H9 (cell line): ENCODE measurements at regions not wholly inside any gene's neighbourhood (a gene's known extent, or its start where the extent isn't known, plus 50 kb on each side); places are given as distances from the start of the nearest gene placed in this dataset.
"Not testable (repeated sequence)": the region's sequence is repeated elsewhere in the genome, so short reads cannot be mapped to it uniquely, and the experiment has no call there.

Experiments
- DNase-seq: peaks from one replicate; pipeline ENCODE4 v3.0.0-alpha.2; 2017
- H2AFZ ChIP-seq: one replicate; pipeline ENCODE4 v1.6.1; 2013; ENCODE audit warnings: mild to moderate bottlenecking, low read length, control low read depth, moderate library complexity
- H2AK5ac ChIP-seq: 2 replicates; pipeline ENCODE4 v1.6.1; 2013; ENCODE audit warnings: low read length, control low read depth, mixed read lengths; ENCODE audit not compliant: insufficient read length
- H2BK120ac ChIP-seq: one replicate; pipeline ENCODE4 v1.6.1; 2013; ENCODE audit warnings: low read depth, mild to moderate bottlenecking, low read length, control low read depth, inconsistent platforms; ENCODE audit not compliant: poor library complexity, severe bottlenecking
- H2BK12ac ChIP-seq: 2 replicates; pipeline ENCODE4 v1.6.1; 2013; ENCODE audit warnings: low read length, control low read depth, mixed read lengths, low read depth; ENCODE audit not compliant: insufficient read length
- H2BK15ac ChIP-seq: 2 replicates; pipeline ENCODE4 v1.6.1; 2013; ENCODE audit warnings: low read depth, low read length, control low read depth
- H2BK20ac ChIP-seq: one replicate; pipeline ENCODE4 v1.6.1; 2013; ENCODE audit warnings: low read depth, mild to moderate bottlenecking, low read length, control low read depth, inconsistent platforms; ENCODE audit not compliant: poor library complexity, severe bottlenecking
- H2BK5ac ChIP-seq: 2 replicates; pipeline ENCODE4 v1.6.1; 2013; ENCODE audit warnings: low read length, control low read depth, mixed read lengths; ENCODE audit not compliant: insufficient read length
- H3K14ac ChIP-seq: 2 replicates; pipeline ENCODE4 v1.6.1; 2013; ENCODE audit warnings: low read length, control low read depth; ENCODE audit not compliant: insufficient read depth
- H3K18ac ChIP-seq: 2 replicates; pipeline ENCODE4 v1.6.1; 2013; ENCODE audit warnings: low read depth, mild to moderate bottlenecking, mixed read lengths, low read length, control low read depth; ENCODE audit not compliant: insufficient read length
- H3K23ac ChIP-seq: 2 replicates; pipeline ENCODE4 v1.6.1; 2013; ENCODE audit warnings: low read length, control low read depth, mixed read lengths, low read depth; ENCODE audit not compliant: insufficient read length
- H3K23me2 ChIP-seq: 2 replicates; pipeline ENCODE4 v1.6.1; 2013; ENCODE audit warnings: low read depth, mild to moderate bottlenecking, mixed read lengths, low read length, control low read depth; ENCODE audit not compliant: insufficient read length, poor library complexity, severe bottlenecking
- H3K27ac ChIP-seq: 2 replicates; pipeline ENCODE4 v1.5.1; 2013; ENCODE audit warnings: low read length, control low read depth, mixed read lengths, low read depth; ENCODE audit not compliant: insufficient read length
- H3K27me3 ChIP-seq: 2 replicates; pipeline ENCODE4 v1.6.1; 2013; ENCODE audit warnings: low read length, control low read depth, inconsistent platforms; ENCODE audit not compliant: insufficient read depth
- H3K4ac ChIP-seq: 2 replicates; pipeline ENCODE4 v1.6.1; 2013; ENCODE audit warnings: low read depth, mild to moderate bottlenecking, control low read depth, inconsistent platforms, low read length, moderate library complexity
- H3K4me1 ChIP-seq: 2 replicates; pipeline ENCODE4 v1.6.1; 2013; ENCODE audit warnings: low read length, control low read depth, inconsistent platforms; ENCODE audit not compliant: insufficient read depth
- H3K4me2 ChIP-seq: 2 replicates; pipeline ENCODE4 v1.6.1; 2013; ENCODE audit warnings: low read length, control low read depth, mixed read lengths; ENCODE audit not compliant: insufficient read length, insufficient read depth
- H3K56ac ChIP-seq: 2 replicates; pipeline ENCODE4 v1.6.1; 2013; ENCODE audit warnings: low read depth, mild to moderate bottlenecking, mixed read lengths, low read length, control low read depth; ENCODE audit not compliant: insufficient read length
- H3K79me1 ChIP-seq: 2 replicates; pipeline ENCODE4 v1.6.1; 2013; ENCODE audit warnings: low read depth, mild to moderate bottlenecking, moderate library complexity, low read length, control low read depth, inconsistent platforms; ENCODE audit not compliant: insufficient read depth, poor library complexity, severe bottlenecking
- H3K79me2 ChIP-seq: 2 replicates; pipeline ENCODE4 v1.6.1; 2013; ENCODE audit warnings: low read length, control low read depth, inconsistent platforms; ENCODE audit not compliant: insufficient read depth
- H3K9ac ChIP-seq: 2 replicates; pipeline ENCODE4 v1.6.1; 2013; ENCODE audit warnings: low read length, control low read depth, mixed read lengths; ENCODE audit not compliant: insufficient read length; ENCODE audit errors: extremely low read depth
- H3K9me3 ChIP-seq: one replicate; pipeline ENCODE4 v1.6.1; 2013; ENCODE audit warnings: low read depth, low read length, inconsistent platforms; ENCODE audit not compliant: control insufficient read depth
- H3T11ph ChIP-seq: one replicate; pipeline ENCODE4 v1.6.1; 2013; ENCODE audit warnings: mild to moderate bottlenecking, low read length, control low read depth, inconsistent platforms
- H4K20me1 ChIP-seq: one replicate; pipeline ENCODE4 v1.6.1; 2013; ENCODE audit not compliant: control insufficient read depth, insufficient read length, insufficient read depth
- H4K5ac ChIP-seq: 2 replicates; pipeline ENCODE4 v1.6.1; 2013; ENCODE audit warnings: low read depth, mild to moderate bottlenecking, mixed read lengths, low read length, control low read depth; ENCODE audit not compliant: insufficient read length
- H4K8ac ChIP-seq: replicated peaks from 2 replicates; pipeline ENCODE4 v1.6.1; 2013; ENCODE audit warnings: low read length, control low read depth, mixed read lengths, low read depth; ENCODE audit not compliant: insufficient read length
- H4K91ac ChIP-seq: 2 replicates; pipeline ENCODE4 v1.6.1; 2013; ENCODE audit warnings: low read depth, mild to moderate bottlenecking, moderate library complexity, mixed read lengths, low read length, control low read depth; ENCODE audit not compliant: insufficient read length
- H3K27ac Mint-ChIP-seq, 3 experiments: 2 replicates in 2 of 3; 3 replicates in 1 of 3; pipeline ENCODE4 v1.8.0; 2020 to 2021; ENCODE audit warnings: mixed read lengths in 3 of 3, mild to moderate bottlenecking in 1 of 3, moderate library complexity in 1 of 3
- H3K27me3 Mint-ChIP-seq: 2 replicates; pipeline ENCODE4 v1.8.0; 2021; ENCODE audit warnings: low read depth, mild to moderate bottlenecking, moderate library complexity, mixed read lengths
- H3K36me3 Mint-ChIP-seq, 3 experiments: 2 replicates in 2 of 3; 3 replicates in 1 of 3; pipeline ENCODE4 v1.8.0; 2020 to 2021; ENCODE audit warnings: low read depth in 3 of 3, mixed read lengths in 3 of 3; ENCODE audit not compliant: insufficient read depth in 1 of 3
- H3K4me1 Mint-ChIP-seq, 2 experiments: 2 replicates each; pipeline ENCODE4 v1.8.0; 2020; ENCODE audit warnings: mixed read lengths in 2 of 2
- H3K4me3 Mint-ChIP-seq, 2 experiments: 2 replicates in 1 of 2; 3 replicates in 1 of 2; pipeline ENCODE4 v1.8.0; 2020 to 2021; ENCODE audit warnings: mild to moderate bottlenecking in 2 of 2, mixed read lengths in 2 of 2, moderate library complexity in 1 of 2
- H3K9me3 Mint-ChIP-seq, 2 experiments: 2 replicates in 1 of 2; 3 replicates in 1 of 2; pipeline ENCODE4 v1.8.0; 2020; ENCODE audit warnings: mild to moderate bottlenecking in 2 of 2, mixed read lengths in 2 of 2, moderate library complexity in 1 of 2
- WGBS: extraction: QIAGEN DNeasy Blood & Tissue Kit; methylation state at CpG from one replicate; pipeline ENCODE4 v1.1.7; 2013; ENCODE audit warnings: missing lambda C conversion rate, low lambda C conversion rate, mixed read lengths; ENCODE audit not compliant: insufficient read length; ENCODE audit errors: extremely low coverage; 5-methylcytosine and 5-hydroxymethylcytosine counted together
- TF ChIP-seq, protein P1 (sequence below): fragments of 200-600 bp; sonication (generic); conservative IDR thresholded peaks from 3 replicates; pipeline ENCODE4 v1.8.0; 2021; ENCODE audit warnings: antibody characterized with exemption, mild to moderate bottlenecking

DNA sequence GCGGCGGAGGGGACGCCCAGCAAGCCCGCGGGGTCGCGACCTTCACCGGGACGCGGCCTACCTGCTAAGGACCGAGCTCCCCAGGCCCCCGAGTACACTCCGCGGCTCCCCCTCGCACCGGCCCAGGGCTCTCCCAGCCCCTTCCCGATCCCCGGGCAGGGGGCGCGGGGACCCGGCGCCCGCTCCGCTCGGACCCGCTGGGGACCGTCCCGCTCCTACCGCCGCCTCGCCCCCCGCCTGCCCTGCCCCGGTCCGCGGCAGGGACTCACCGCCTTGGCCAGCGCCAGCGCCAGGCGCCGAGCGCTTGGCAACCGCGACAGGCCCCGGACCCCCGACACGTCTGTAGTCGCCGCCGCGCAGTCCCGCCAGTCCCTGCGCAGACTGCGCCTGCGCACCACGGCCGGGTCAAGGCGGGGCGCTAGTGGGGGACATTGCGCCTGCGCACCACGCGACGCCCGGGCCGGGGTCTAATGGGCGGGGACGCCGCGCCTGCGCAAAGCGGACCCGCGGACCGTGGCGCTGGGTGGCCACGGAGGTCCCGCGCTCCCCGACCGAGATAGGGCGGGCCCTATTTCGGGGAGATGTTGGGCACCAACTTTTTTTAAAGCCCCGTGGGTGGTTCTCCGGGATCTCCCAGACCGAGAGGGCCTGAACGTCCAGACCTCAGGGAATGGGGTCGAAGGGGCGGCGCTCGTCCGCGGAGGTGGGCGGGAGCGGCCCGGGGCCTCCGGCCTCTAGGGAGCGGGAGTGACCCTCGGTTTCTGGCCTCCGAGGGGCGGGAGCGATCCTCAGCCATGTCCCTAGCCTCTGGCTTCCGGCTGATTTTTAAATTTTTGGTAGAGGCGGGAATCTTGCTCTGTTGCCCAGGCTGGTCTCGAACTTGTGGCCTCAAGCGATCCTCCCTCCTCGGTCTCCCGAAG is 81.8 kb upstream of the TNK2 start:
- not testable (repeated sequence) for H3K9me3 ChIP-seq, H4K20me1 ChIP-seq, H3K4ac ChIP-seq, H3T11ph ChIP-seq, H4K8ac ChIP-seq, H2BK20ac ChIP-seq, H3K14ac ChIP-seq, H2BK12ac ChIP-seq, H3K9ac ChIP-seq, H3K27ac ChIP-seq, H2BK120ac ChIP-seq, H3K56ac ChIP-seq, H3K27me3 ChIP-seq, H3K27ac Mint-ChIP-seq, H2AFZ ChIP-seq, H2BK5ac ChIP-seq, H3K79me1 ChIP-seq, H3K79me2 ChIP-seq, H4K91ac ChIP-seq, H3K4me1 ChIP-seq, H2BK15ac ChIP-seq, H3K23ac ChIP-seq, H3K4me1 Mint-ChIP-seq, H3K23me2 ChIP-seq, H3K36me3 Mint-ChIP-seq, H3K9me3 Mint-ChIP-seq, H3K18ac ChIP-seq, H4K5ac ChIP-seq, H3K4me2 ChIP-seq, H2AK5ac ChIP-seq
- TF ChIP-seq, protein P1, sequence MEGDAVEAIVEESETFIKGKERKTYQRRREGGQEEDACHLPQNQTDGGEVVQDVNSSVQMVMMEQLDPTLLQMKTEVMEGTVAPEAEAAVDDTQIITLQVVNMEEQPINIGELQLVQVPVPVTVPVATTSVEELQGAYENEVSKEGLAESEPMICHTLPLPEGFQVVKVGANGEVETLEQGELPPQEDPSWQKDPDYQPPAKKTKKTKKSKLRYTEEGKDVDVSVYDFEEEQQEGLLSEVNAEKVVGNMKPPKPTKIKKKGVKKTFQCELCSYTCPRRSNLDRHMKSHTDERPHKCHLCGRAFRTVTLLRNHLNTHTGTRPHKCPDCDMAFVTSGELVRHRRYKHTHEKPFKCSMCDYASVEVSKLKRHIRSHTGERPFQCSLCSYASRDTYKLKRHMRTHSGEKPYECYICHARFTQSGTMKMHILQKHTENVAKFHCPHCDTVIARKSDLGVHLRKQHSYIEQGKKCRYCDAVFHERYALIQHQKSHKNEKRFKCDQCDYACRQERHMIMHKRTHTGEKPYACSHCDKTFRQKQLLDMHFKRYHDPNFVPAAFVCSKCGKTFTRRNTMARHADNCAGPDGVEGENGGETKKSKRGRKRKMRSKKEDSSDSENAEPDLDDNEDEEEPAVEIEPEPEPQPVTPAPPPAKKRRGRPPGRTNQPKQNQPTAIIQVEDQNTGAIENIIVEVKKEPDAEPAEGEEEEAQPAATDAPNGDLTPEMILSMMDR = 0 out of 3 replicates have a peak, but pooled peaks have one; percentile 14
- Mint-ChIP-seq H3K27me3 (peaks cover 15% of the 10 kb centered on the region), H3K4me3 (peak overlapping the region; percentile 67 to 81)
- DNase-seq = peak; percentile 93
- WGBS = no CpG with 5 or more reads among the region's 107 CpGs

DNA sequence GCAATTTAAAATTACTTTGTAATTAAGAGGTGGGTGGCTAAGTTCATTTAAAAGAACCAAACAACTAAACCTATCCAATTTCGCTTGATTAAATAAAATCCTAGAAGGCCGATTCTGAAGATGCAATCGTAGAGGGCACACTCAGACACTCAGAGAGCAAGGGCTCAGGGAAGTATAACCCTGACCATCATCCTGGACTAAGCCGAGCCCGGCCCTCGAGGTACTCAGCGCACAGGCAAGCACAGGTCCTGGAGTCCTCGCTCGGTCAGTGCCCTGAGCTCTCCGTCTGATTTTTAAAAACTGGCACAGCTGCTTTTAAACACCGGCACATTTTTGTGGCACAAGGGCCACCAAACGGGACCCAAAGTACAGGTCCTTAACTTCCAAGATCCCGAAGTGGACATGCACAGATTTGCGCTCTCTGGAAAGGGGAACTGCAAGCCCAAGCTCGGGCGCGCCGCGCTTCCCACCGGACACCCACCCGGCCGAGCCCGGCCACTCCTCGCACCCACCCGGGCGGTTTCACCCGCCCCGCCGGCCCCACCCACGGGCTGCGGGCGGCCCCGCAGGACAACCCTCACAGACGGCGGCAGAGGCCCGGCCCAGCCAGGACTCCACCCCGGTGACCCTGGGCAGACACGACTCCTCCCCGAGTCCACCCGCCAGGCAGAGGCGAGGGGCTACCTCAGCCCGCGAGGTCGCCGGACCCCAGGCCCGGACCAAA is 81.0 kb upstream of the TNK2 start:
- H4K20me1 ChIP-seq, H3K9me3 ChIP-seq, H3K27ac ChIP-seq, H3K18ac ChIP-seq, H2BK120ac ChIP-seq, H4K91ac ChIP-seq, H3T11ph ChIP-seq, H2BK15ac ChIP-seq, H3K9ac ChIP-seq, H3K4me1 ChIP-seq, H2BK12ac ChIP-seq, H2AFZ ChIP-seq, H3K4ac ChIP-seq, H3K4me2 ChIP-seq, DNase-seq, H3K9me3 Mint-ChIP-seq, H3K79me2 ChIP-seq, H3K79me1 ChIP-seq, H2AK5ac ChIP-seq, H3K4me1 Mint-ChIP-seq, H2BK5ac ChIP-seq, H3K27me3 ChIP-seq, H3K23me2 ChIP-seq, H3K27ac Mint-ChIP-seq, H3K36me3 Mint-ChIP-seq, H3K23ac ChIP-seq, H2BK20ac ChIP-seq, H4K5ac ChIP-seq, H3K14ac ChIP-seq, H3K56ac ChIP-seq, H4K8ac ChIP-seq: not testable (repeated sequence)
- WGBS = no CpG with 5 or more reads among the region's 46 CpGs
- Mint-ChIP-seq H3K27me3 (peaks cover 13% of the 10 kb centered on the region), H3K4me3 (peak overlapping the region; percentile 46 to 71; a peak in 3 of 5 replicates)
